Epithelial cell of proximal tubule (primary cell): ENCODE measurements at regions not wholly inside any gene's neighbourhood (a gene's known extent, or its start where the extent isn't known, plus 50 kb on each side); places are given as distances from the start of the nearest gene placed in this dataset.

Source experiments
- DNase-seq: peaks from one replicate; pipeline ENCODE4 v3.0.0-alpha.2; 2011; ENCODE audit warnings: low read depth
- H3K4me3 ChIP-seq: 2 replicates; pipeline ENCODE4 v1.5.1; 2011; ENCODE audit warnings: low read depth, mild to moderate bottlenecking, low read length
- TF ChIP-seq, protein P1 (sequence below): conservative IDR thresholded peaks from 2 replicates; pipeline ENCODE4 v1.5.1; 2012; ENCODE audit warnings: low read depth, mild to moderate bottlenecking, low read length

DNA sequence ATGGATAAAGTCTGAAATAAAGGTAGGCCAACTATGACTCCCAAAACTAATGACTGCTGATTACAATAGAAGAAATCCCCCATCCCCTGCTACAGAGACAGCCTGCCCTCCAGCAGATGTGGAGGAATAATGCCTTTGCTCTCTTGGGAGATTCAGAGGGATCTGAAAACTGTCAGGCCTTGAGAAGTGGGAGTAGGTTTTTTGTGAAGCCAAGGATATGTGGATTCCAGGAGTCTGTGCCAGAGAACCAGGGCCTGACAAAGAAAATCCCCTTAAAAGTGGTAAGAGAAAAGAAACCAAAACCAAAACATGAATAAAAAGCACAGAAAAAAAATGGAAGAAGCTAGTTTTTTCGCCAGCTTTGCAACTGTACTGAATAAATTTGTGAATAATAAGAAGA is 397.6 kb downstream of the ZNF521 start:
- TF ChIP-seq, protein P1, sequence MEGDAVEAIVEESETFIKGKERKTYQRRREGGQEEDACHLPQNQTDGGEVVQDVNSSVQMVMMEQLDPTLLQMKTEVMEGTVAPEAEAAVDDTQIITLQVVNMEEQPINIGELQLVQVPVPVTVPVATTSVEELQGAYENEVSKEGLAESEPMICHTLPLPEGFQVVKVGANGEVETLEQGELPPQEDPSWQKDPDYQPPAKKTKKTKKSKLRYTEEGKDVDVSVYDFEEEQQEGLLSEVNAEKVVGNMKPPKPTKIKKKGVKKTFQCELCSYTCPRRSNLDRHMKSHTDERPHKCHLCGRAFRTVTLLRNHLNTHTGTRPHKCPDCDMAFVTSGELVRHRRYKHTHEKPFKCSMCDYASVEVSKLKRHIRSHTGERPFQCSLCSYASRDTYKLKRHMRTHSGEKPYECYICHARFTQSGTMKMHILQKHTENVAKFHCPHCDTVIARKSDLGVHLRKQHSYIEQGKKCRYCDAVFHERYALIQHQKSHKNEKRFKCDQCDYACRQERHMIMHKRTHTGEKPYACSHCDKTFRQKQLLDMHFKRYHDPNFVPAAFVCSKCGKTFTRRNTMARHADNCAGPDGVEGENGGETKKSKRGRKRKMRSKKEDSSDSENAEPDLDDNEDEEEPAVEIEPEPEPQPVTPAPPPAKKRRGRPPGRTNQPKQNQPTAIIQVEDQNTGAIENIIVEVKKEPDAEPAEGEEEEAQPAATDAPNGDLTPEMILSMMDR: no peak
- no peak overlapping the region for H3K4me3 ChIP-seq
- DNase-seq: no peak

GRCh38 chr18:24958001-24958400 is 394.0 kb downstream of the ZNF521 start:
- TF ChIP-seq, protein P1: no peak
- no peak for DNase-seq
- no peak overlapping the region for H3K4me3 ChIP-seq

DNA sequence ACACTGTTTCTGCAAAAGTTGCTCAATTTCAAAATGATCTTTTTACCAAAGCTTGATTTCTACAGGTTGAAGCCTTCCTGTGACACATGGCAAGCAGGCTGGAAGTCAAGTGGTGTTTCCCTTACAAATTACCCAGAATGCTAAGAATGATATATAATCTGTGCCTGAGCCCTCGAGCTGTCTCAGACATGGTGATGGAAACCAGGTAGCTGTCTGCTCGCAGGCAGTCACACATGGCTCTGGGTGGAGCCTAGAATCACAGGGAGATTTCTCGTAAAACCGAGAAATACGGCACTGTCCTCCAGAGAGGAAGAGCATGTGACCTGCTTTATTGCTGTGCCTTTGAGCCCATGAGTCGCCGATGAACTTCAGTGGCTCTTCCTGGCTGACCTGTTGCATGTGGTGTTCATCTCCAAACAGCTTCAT is 392.9 kb downstream of the ZNF521 start:
- TF ChIP-seq, protein P1: no peak
- no peak overlapping the region for H3K4me3 ChIP-seq
- no peak for DNase-seq

- DNase-seq: no peak
- H3K4me3 ChIP-seq: no peak overlapping the region
- TF ChIP-seq, protein P1: no peak
Measured at GRCh38 chr18:24964216-24964615, 387.8 kb downstream of the ZNF521 start.

DNA sequence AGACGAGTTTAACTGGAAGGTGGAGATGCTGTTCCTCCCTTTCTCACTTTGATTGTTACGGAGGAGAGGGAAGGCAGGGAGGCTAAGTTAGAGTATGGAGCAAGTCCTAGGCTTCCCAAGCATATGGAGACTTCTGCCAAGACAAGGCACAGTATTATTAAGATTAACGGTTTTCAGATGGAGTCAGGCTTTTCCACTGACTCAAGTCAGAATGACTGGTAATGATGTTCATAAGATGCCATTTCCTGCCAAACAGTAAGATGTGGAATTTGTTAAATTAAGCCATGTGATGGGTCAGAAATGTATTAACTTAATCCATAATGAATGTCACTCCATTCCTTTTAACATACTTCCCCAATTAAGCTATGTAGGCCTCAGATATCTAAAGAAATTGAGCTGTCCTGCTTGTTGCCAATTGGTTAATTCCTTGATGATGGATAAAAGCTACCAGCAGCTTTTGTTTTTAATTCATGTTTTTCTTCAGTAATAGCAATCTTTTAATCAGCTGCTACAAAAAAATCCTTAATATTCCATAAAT is 383.7 kb downstream of the ZNF521 start:
- DNase-seq: no peak
- TF ChIP-seq, protein P1: no peak
- H3K4me3 ChIP-seq: no peak overlapping the region

GRCh38 chr18:24972577-24972976 is 379.4 kb downstream of the ZNF521 start:
- DNase-seq: no peak
- TF ChIP-seq, protein P1: no peak

GRCh38 chr18:24974431-24974830 is 377.5 kb downstream of the ZNF521 start:
- TF ChIP-seq, protein P1: no peak
- no peak overlapping the region for H3K4me3 ChIP-seq
- DNase-seq: no peak

More at GRCh38 chr18:24972577-24972976, 379.4 kb downstream of the ZNF521 start:
- H3K4me3 ChIP-seq: no peak overlapping the region
